H1 (cell line): ENCODE measurements at regions not wholly inside any gene's neighbourhood (a gene's known extent, or its start where the extent isn't known, plus 50 kb on each side); places are given as distances from the start of the nearest gene placed in this dataset.

ENCODE experiments used
- CTCF ChIA-PET: fragments of 300-600 bp; sonication (Branson Sonifier 250); formaldehyde crosslinking; loops from one replicate; lab custom pipeline; 2021; ENCODE audit not compliant: partially characterized antibody; lab: Charles Lee
- POLR2A ChIA-PET: fragments of 300-600 bp; sonication (Branson Sonifier 250); formaldehyde crosslinking; loops from one replicate; lab custom pipeline; 2021; ENCODE audit warnings: inconsistent platforms; ENCODE audit not compliant: partially characterized antibody; lab: Charles Lee
- DNase-seq, 2 experiments: peaks; one replicate each; pipeline versions ENCODE4 v3.0.0 to v3.0.0-alpha.2; 2010 to 2022; ENCODE audit warnings: low spot score in 2 of 2, low read depth in 1 of 2, mixed read lengths in 1 of 2
- FAIRE-seq: peaks from 2 replicates; lab custom pipeline; 2011; peaks lifted over from hg19 to GRCh38; lab: Jason Lieb, UNC
- H2AFZ ChIP-seq: 2 replicates; pipeline ENCODE4 v1.8.1; 2012; ENCODE audit warnings: low read length, inconsistent platforms
- H2AK5ac ChIP-seq: 2 replicates; pipeline ENCODE4 v1.6.1; 2013; ENCODE audit warnings: low read depth, low read length
- H2BK120ac ChIP-seq: replicated peaks from 2 replicates; pipeline ENCODE3; 2013; ENCODE audit warnings: low read depth, low read length, inconsistent platforms
- H2BK12ac ChIP-seq: 2 replicates; pipeline ENCODE4 v1.6.1; 2013; ENCODE audit warnings: low read depth, low read length
- H2BK15ac ChIP-seq: 2 replicates; pipeline ENCODE4 v1.6.1; 2013; ENCODE audit warnings: low read length
- H2BK20ac ChIP-seq: 2 replicates; pipeline ENCODE4 v1.6.1; 2013; ENCODE audit warnings: low read length
- H2BK5ac ChIP-seq: 2 replicates; pipeline ENCODE4 v1.6.1; 2013; ENCODE audit warnings: low read depth, low read length
- H3K14ac ChIP-seq: 2 replicates; pipeline ENCODE4 v1.6.1; 2013; ENCODE audit warnings: inconsistent platforms; ENCODE audit not compliant: insufficient read length
- H3K18ac ChIP-seq: 2 replicates; pipeline ENCODE4 v1.6.1; 2013; ENCODE audit warnings: low read length; ENCODE audit errors: extremely low read depth
- H3K23ac ChIP-seq: 2 replicates; pipeline ENCODE4 v1.6.1; 2013; ENCODE audit warnings: inconsistent platforms; ENCODE audit not compliant: insufficient read length
- H3K23me2 ChIP-seq: 2 replicates; pipeline ENCODE4 v1.6.1; 2013; ENCODE audit warnings: low read depth, low read length
- H3K27ac ChIP-seq: 2 replicates; pipeline ENCODE4 v1.6.1; 2011; ENCODE audit warnings: low read depth, low read length, inconsistent platforms
- H3K27me3 ChIP-seq, 4 experiments: replicated peaks in 1 of 4; 1 replicate in 1 of 4; 2 replicates in 3 of 4; pipeline versions ENCODE4 v1.6.1 to v1.8.1; 2011 to 2013; ENCODE audit warnings: low read length in 3 of 4, mild to moderate bottlenecking in 3 of 4, inconsistent platforms in 2 of 4, mixed read lengths in 2 of 4, moderate library complexity in 1 of 4; ENCODE audit not compliant: control insufficient read depth in 3 of 4, insufficient read depth in 3 of 4; ENCODE audit errors: extremely low read depth in 1 of 4
- H3K36me3 ChIP-seq, 4 experiments: 2 replicates each; pipeline versions ENCODE4 v1.6.1 to v1.8.1; 2011 to 2013; ENCODE audit warnings: mild to moderate bottlenecking in 4 of 4, low read length in 3 of 4, moderate library complexity in 2 of 4, control low read depth in 1 of 4, inconsistent platforms in 1 of 4; ENCODE audit not compliant: insufficient read depth in 4 of 4, control insufficient read depth in 2 of 4
- H3K4ac ChIP-seq: replicated peaks from 2 replicates; pipeline ENCODE3; 2013; ENCODE audit warnings: low read length, low read depth, mixed read lengths, inconsistent platforms; ENCODE audit not compliant: insufficient read length
- H3K4me1 ChIP-seq, 4 experiments: replicated peaks in 1 of 4; 1 replicate in 1 of 4; 2 replicates in 3 of 4; pipeline versions ENCODE4 v1.6.1 to v1.8.1; 2011 to 2013; ENCODE audit warnings: low read length in 3 of 4, inconsistent platforms in 2 of 4, mixed read lengths in 1 of 4; ENCODE audit not compliant: insufficient read depth in 4 of 4, control insufficient read depth in 3 of 4
- H3K4me2 ChIP-seq, 2 experiments: 2 replicates each; pipeline versions ENCODE4 v1.6.1 to v1.8.1; 2011 to 2013; ENCODE audit warnings: low read depth in 2 of 2, low read length in 2 of 2, control low read depth in 1 of 2, inconsistent platforms in 1 of 2, mild to moderate bottlenecking in 1 of 2; ENCODE audit not compliant: insufficient read depth in 1 of 2
- H3K4me3 ChIP-seq, 4 experiments: fragments of 200-600, 300-600 bp in 1 of 4; sonication (generic), shearing (Covaris generic), sonication (Bioruptor Twin) in 1 of 4; 2 replicates each; pipeline versions ENCODE4 v1.5.1 to v1.8.1; 2011 to 2016; ENCODE audit warnings: low read length in 4 of 4, low read depth in 3 of 4, control low read depth in 2 of 4, inconsistent platforms in 2 of 4, mild to moderate bottlenecking in 2 of 4, mixed read lengths in 1 of 4, moderate library complexity in 1 of 4; ENCODE audit not compliant: insufficient read depth in 2 of 4; ENCODE audit errors: extremely low read depth in 1 of 4
- H3K56ac ChIP-seq: replicated peaks from 2 replicates; pipeline ENCODE3; 2013; ENCODE audit warnings: low read depth, mild to moderate bottlenecking, mixed read lengths, low read length, inconsistent platforms; ENCODE audit not compliant: insufficient read length
- H3K79me1 ChIP-seq: 2 replicates; pipeline ENCODE4 v1.6.1; 2013; ENCODE audit warnings: low read depth, low read length, control low read depth
- H3K79me2 ChIP-seq, 2 experiments: 2 replicates each; pipeline versions ENCODE4 v1.6.1 to v1.8.1; 2012 to 2013; ENCODE audit warnings: low read length in 2 of 2, mild to moderate bottlenecking in 2 of 2, inconsistent platforms in 1 of 2; ENCODE audit not compliant: insufficient read depth in 2 of 2, control insufficient read depth in 1 of 2
- H3K9ac ChIP-seq, 4 experiments: replicated peaks in 1 of 4; 1 replicate in 1 of 4; 2 replicates in 3 of 4; pipeline versions ENCODE4 v1.6.1 to v1.8.1; 2011 to 2013; ENCODE audit warnings: low read depth in 3 of 4, low read length in 3 of 4, control low read depth in 2 of 4, mild to moderate bottlenecking in 2 of 4, moderate library complexity in 2 of 4, inconsistent platforms in 1 of 4; ENCODE audit errors: extremely low read depth in 1 of 4
- H3K9me3 ChIP-seq, 2 experiments: 2 replicates each; pipeline versions ENCODE4 v1.6.1 to v1.8.1; 2012 to 2013; ENCODE audit warnings: mild to moderate bottlenecking in 2 of 2, moderate library complexity in 2 of 2, control low read depth in 1 of 2, inconsistent platforms in 1 of 2, low read depth in 1 of 2, low read length in 1 of 2, mixed read lengths in 1 of 2; ENCODE audit not compliant: insufficient read depth in 2 of 2
- H4K20me1 ChIP-seq, 2 experiments: replicated peaks in 1 of 2; 2 replicates each; pipeline versions ENCODE3 to v1.8.1; 2011 to 2013; ENCODE audit warnings: inconsistent platforms in 2 of 2, low read length in 2 of 2, mild to moderate bottlenecking in 1 of 2; ENCODE audit not compliant: insufficient read depth in 2 of 2, control insufficient read depth in 1 of 2
- H4K5ac ChIP-seq: 2 replicates; pipeline ENCODE4 v1.6.1; 2013; ENCODE audit warnings: low read length, low read depth, mixed read lengths, inconsistent platforms; ENCODE audit not compliant: insufficient read length
- H4K8ac ChIP-seq: 2 replicates; pipeline ENCODE4 v1.8.0; 2013; ENCODE audit warnings: mild to moderate bottlenecking, moderate library complexity, low read length, inconsistent platforms; ENCODE audit not compliant: insufficient read depth; ENCODE audit errors: extremely low read depth
- H4K91ac ChIP-seq: replicated peaks from 2 replicates; pipeline ENCODE3; 2013; ENCODE audit warnings: low read length, mixed read lengths, inconsistent platforms; ENCODE audit not compliant: insufficient read length
- BCL11A ChIP-seq, 2 experiments: IDR thresholded peaks; one replicate each; pipeline ENCODE4 v1.6.1; 2011; ENCODE audit warnings: low read depth in 2 of 2, low read length in 2 of 2, mild to moderate bottlenecking in 2 of 2
- GABPA ChIP-seq: IDR thresholded peaks from 2 replicates; pipeline ENCODE4 v1.6.1; 2011; ENCODE audit warnings: mild to moderate bottlenecking, low read length, moderate library complexity, borderline replicate concordance; ENCODE audit not compliant: insufficient read depth
- KDM1A ChIP-seq: fragments of 200-600, 300-600 bp; sonication (generic); IDR thresholded peaks from 2 replicates; pipeline ENCODE4 v1.7.1; 2016; ENCODE audit warnings: mild to moderate bottlenecking, low read length, borderline replicate concordance
- PHF8 ChIP-seq: fragments of 200-600 bp; sonication (generic); conservative IDR thresholded peaks from 2 replicates; pipeline ENCODE4 v1.7.1; 2012; ENCODE audit warnings: low read depth, mild to moderate bottlenecking, inconsistent platforms, low read length, moderate library complexity
- RNF2 ChIP-seq: fragments of 200-900, 300-1000 bp; sonication (generic); IDR thresholded peaks from 2 replicates; pipeline ENCODE4 v1.7.1; 2016; ENCODE audit warnings: borderline replicate concordance, low read depth, mild to moderate bottlenecking, antibody characterized with exemption, low read length; ENCODE audit not compliant: poor library complexity, severe bottlenecking; ENCODE audit errors: missing control alignments
- WGBS, 2 experiments: shearing (Covaris generic) in 1 of 2; methylation state at CpG; one replicate each; pipeline versions ENCODE4 v1.1.6 to v1.1.7; 2013 to 2015; ENCODE audit warnings: low lambda C conversion rate in 2 of 2, mixed read lengths in 2 of 2, inconsistent platforms in 1 of 2, low coverage in 1 of 2, missing lambda C conversion rate in 1 of 2; ENCODE audit not compliant: insufficient replicate concordance in 2 of 2, insufficient coverage in 1 of 2, insufficient read length in 1 of 2; ENCODE audit errors: extremely low coverage in 1 of 2, missing lambda C conversion rate in 1 of 2; 5-methylcytosine and 5-hydroxymethylcytosine counted together
- TF ChIP-seq, protein P1 (sequence below): IDR thresholded peaks from 2 replicates; pipeline ENCODE4 v1.6.1; 2011; ENCODE audit warnings: low read depth, mild to moderate bottlenecking, low read length; ENCODE audit not compliant: insufficient read depth

DNA sequence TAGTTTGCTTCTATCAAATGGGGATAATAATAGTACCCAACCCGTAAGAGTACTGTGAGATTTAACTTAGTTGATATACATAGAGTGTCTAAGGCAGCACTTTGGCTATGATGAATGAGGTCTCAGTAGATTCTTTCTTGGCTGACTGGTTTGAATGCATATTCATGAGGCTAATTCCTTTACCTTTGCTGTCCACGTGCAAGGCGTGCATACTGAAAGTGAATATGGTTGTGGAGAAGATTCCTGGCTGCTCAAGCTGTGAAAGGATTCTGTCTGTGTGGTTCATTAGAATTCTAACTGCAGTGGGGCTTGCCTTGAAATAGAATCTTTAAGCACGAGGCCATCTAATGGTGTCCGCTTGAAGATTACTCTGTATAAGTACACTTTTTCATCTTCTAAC is 110.3 kb downstream of the SEC23IP start:
- no peak for FAIRE-seq
- H3K56ac ChIP-seq, result no peak overlapping the region
- no peaks in the 10 kb centered on the region for H3K79me2 ChIP-seq
- no peaks in the 10 kb centered on the region for H4K20me1 ChIP-seq
- H3K27ac ChIP-seq, result no peak overlapping the region
- no peak overlapping the region for H2BK120ac ChIP-seq
- no peak overlapping the region for H2AFZ ChIP-seq
- no peak overlapping the region for H2BK12ac ChIP-seq
- DNase-seq, result no peak
- no peaks in the 10 kb centered on the region for H3K27me3 ChIP-seq
- no peaks in the 10 kb centered on the region for H3K79me1 ChIP-seq
- H3K4me3 ChIP-seq, result no peak overlapping the region
- H3K23me2 ChIP-seq, result no peaks in the 10 kb centered on the region
- no peak overlapping the region for H3K4me2 ChIP-seq
- no peak overlapping the region for H2AK5ac ChIP-seq
- H2BK20ac ChIP-seq, result no peak overlapping the region
- peaks cover 0 to 2% (median 0%) of the 10 kb centered on the region in 4 experiments; a peak in 2 of 7 replicates for H3K4me1 ChIP-seq
- H4K91ac ChIP-seq, result no peak overlapping the region
- no peaks in the 10 kb centered on the region for H3K36me3 ChIP-seq
- no peak overlapping the region for H4K8ac ChIP-seq
- H3K9me3 ChIP-seq, result no peaks in the 10 kb centered on the region
- H3K14ac ChIP-seq, result no peak overlapping the region
- no peak overlapping the region for H3K4ac ChIP-seq
- ChIA-PET CTCF (no interaction called here), POLR2A (no interaction called here)
- WGBS, 2 experiments, result 89% methylated on average over 5 of the region's 5 CpGs; no CpG with 5 or more reads in 1 of the 2 experiments
- H2BK15ac ChIP-seq, result no peak overlapping the region
- no peak overlapping the region for H3K18ac ChIP-seq
- no peak overlapping the region for H3K23ac ChIP-seq
- TF ChIP-seq GABPA (no peak), RNF2 (no peak), PHF8 (no peak), KDM1A (no peak), BCL11A (IDR thresholded peaks at IDR 0.05; ENCODE audit: low read depth in 2 of 2, low read length in 2 of 2) (no peak)
- TF ChIP-seq, protein P1, sequence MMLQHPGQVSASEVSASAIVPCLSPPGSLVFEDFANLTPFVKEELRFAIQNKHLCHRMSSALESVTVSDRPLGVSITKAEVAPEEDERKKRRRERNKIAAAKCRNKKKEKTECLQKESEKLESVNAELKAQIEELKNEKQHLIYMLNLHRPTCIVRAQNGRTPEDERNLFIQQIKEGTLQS, result no peak
- H4K5ac ChIP-seq, result no peak overlapping the region
- H3K9ac ChIP-seq, result no peak overlapping the region
- H2BK5ac ChIP-seq, result no peak overlapping the region
